NOMO-1 treated with DMSO at 0.1 percent for 48 hours (cell line): ENCODE measurements at regions not wholly inside any gene's neighbourhood (a gene's known extent, or its start where the extent isn't known, plus 50 kb on each side); places are given as distances from the start of the nearest gene placed in this dataset.

Experiments used
- DNase-seq: peaks from one replicate; lab custom pipeline; 2025; ENCODE audit not compliant: unreplicated experiment; lab: John Stamatoyannopoulos, UW

- DNase-seq: no peak
These were observed 88.6 kb upstream of the GGTLC1 start for GRCh38 chr20:24077145-24077544.

GRCh38 chr20:24070679-24071078 is 82.1 kb upstream of the GGTLC1 start:
- no peak for DNase-seq

GRCh38 chr20:24066076-24066700 is 77.6 kb upstream of the GGTLC1 start:
- DNase-seq: no peak

- no peak for DNase-seq
These were observed 76.3 kb upstream of the GGTLC1 start for GRCh38 chr20:24064915-24065314.

GRCh38 chr20:24064092-24064491 is 75.5 kb upstream of the GGTLC1 start:
- DNase-seq: no peak

GRCh38 chr20:24063100-24063499 is 74.5 kb upstream of the GGTLC1 start:
- no peak for DNase-seq

- DNase-seq: no peak
These were observed 72.4 kb upstream of the GGTLC1 start for GRCh38 chr20:24060851-24061590.

GRCh38 chr20:24059174-24059573 is 70.6 kb upstream of the GGTLC1 start:
- DNase-seq: no peak

GRCh38 chr20:24056491-24056890 is 67.9 kb upstream of the GGTLC1 start:
- DNase-seq: no peak

GRCh38 chr20:24052599-24053275 is 64.2 kb upstream of the GGTLC1 start:
- no peak for DNase-seq

- no peak for DNase-seq
These were observed 62.6 kb upstream of the GGTLC1 start for GRCh38 chr20:24051160-24051559.

GRCh38 chr20:24050119-24050518 is 61.5 kb upstream of the GGTLC1 start:
- no peak for DNase-seq

GRCh38 chr20:24049081-24049480 is 60.5 kb upstream of the GGTLC1 start:
- DNase-seq: no peak

- no peak for DNase-seq
These were observed 59.5 kb upstream of the GGTLC1 start for GRCh38 chr20:24048024-24048611.

GRCh38 chr20:24046888-24047287 is 58.3 kb upstream of the GGTLC1 start:
- DNase-seq: no peak

- no peak for DNase-seq
These were observed 57.2 kb upstream of the GGTLC1 start for GRCh38 chr20:24045621-24046318.

- no peak for DNase-seq
These were observed 54.7 kb upstream of the GGTLC1 start for GRCh38 chr20:24043294-24043693.

- DNase-seq: no peak
These were observed 54.1 kb upstream of the GGTLC1 start for GRCh38 chr20:24042646-24043045.

- no peak for DNase-seq
These were observed 52.4 kb upstream of the GGTLC1 start for GRCh38 chr20:24040896-24041459.

GRCh38 chr20:24039196-24039595 is 50.6 kb upstream of the GGTLC1 start:
- no peak for DNase-seq
